ENCODE measurements at regions not wholly inside any gene's neighbourhood (a gene's known extent, or its start where the extent isn't known, plus 50 kb on each side); places are given as distances from the start of the nearest gene placed in this dataset.
"Not testable (repeated sequence)": the region's sequence is repeated elsewhere in the genome, so short reads cannot be mapped to it uniquely, and the experiment has no call there.

DNA sequence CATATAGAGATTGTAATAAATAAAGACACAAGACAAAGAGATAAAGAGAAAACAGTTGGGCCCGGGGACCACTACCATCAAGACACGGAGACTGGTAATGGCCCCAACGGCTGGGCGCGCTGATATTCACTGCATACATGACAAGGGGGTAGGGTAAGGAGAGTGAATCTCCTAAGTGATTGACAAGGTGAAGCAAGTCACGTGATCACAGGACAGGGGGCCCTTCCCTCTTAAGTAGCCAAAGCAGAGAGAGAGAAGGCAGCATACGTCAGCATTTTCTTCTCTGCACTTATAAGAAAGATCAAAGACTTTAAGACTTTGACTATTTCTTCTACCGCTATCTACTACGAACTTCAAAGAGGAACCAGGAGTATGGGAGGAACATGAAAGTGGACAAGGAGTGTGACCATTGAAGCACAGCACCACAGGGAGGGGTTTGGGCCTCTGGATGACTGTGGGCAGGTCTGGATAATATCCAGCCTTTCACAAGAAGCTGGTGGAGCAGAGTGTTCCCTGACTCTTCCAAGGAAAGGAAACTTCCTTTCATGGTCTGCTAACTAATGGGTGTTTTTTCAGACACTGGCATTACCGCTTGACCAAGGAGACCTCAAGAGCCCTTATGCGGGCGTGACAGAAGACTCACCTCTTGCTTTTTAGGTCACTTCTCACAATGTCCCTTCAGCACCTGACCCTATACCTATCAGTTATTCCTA lies 75.6 kb downstream of the MRPL39 start:
- DNase-seq (ENCODE audit: low read depth): not testable (repeated sequence)

DNA sequence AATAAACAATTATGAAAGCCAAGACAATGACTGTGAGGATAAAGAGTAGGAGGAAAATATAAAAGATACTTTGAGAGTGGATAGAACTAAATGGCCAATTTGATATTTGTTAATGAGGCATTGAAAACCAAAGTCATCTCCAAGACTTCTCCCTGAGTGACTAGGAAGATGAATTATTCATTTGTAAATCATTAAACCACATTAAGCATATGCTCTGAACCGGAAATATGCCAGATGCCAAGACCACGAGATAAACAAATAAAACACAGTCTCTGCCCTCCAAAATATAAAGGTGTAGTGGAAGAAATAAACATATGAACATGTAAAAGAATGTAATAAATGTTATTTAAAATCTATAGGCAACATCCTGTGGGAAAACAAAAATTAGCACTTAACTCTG lies 78.8 kb downstream of the MRPL39 start:
- no peak for DNase-seq (ENCODE audit: low read depth)

DNA sequence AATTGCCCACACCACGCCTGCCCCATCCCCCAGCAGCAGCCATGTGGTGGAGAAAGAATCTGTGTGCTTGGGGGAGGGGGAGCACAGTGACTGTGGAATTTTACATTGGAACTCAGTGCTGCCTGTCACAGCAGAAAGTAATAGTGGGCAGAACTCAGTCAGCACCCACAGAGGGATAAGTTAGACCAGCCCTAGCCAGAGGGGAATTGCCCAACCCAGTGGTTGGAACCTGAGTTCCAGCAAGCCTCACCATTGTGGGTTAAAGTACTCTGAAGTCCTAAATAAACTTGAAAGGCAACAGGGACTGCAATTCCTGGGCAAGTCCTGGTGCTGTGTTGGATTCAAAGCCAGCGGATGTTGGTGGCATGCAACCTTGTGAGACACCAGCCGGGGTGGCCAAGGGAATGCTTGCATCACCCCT lies 88.8 kb downstream of the MRPL39 start:
- DNase-seq (ENCODE audit: low read depth): no peak

DNA sequence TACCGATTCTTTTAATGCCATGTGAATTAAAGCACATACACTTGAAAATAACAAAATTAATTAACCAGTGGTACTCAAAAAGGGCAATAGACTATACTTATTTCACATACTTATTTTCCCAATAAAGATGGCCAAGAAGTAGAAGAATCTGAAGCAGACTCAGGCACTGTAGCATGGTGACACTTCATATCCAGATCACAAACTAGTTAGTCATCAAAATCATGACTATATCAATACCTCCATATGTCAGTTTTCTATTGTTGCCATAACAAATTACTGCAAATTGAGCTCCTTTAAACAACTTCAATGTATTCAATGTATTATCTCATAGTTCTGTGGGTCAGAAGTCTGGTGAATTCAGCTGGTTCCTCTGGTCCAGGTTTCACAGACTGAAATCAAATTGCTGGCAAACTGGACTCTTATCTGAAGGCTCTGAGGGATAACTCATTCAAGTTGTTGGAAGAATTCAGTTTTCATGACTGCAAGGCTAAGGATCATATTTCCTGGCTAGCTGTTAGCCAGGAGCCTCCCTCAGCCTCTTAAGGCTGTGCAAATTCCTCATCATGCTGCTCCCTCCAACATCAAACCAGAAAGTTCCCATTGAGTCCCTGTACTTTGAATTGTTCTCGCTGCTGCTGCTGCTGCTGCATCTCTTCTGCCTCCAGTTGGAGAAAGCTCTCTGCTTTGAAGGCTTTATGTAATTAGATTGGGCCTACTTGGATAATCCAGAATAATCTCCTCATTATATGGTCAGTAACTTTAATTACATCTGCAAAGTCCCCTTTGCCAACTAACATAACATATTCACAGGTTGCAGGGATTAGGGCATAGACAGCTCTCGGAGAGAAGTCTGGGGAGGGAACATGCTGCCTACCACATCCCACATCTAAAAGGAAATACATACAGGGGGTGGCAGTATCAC lies 91.5 kb downstream of the MRPL39 start:
- no peak for DNase-seq (ENCODE audit: low read depth)

DNA sequence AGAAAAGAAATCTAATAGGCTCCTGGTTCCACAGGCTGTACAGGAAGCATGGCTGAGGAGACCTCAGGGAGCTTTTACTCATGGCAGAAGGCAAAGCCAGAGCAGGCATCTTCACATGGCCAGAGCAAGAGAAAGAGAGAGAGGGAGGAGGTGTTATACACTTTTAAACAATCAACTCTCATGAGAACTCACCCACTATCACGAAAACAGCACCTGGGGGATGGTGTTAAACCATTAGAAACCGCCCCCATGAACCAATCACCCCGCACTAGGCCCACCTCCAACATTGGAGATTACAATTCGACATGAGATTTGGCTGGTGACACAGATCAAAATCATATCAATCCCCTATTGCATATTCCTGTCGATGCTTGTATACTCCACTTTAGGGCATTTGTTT lies 93.5 kb downstream of the MRPL39 start:
- DNase-seq (ENCODE audit: low read depth): no peak

DNA sequence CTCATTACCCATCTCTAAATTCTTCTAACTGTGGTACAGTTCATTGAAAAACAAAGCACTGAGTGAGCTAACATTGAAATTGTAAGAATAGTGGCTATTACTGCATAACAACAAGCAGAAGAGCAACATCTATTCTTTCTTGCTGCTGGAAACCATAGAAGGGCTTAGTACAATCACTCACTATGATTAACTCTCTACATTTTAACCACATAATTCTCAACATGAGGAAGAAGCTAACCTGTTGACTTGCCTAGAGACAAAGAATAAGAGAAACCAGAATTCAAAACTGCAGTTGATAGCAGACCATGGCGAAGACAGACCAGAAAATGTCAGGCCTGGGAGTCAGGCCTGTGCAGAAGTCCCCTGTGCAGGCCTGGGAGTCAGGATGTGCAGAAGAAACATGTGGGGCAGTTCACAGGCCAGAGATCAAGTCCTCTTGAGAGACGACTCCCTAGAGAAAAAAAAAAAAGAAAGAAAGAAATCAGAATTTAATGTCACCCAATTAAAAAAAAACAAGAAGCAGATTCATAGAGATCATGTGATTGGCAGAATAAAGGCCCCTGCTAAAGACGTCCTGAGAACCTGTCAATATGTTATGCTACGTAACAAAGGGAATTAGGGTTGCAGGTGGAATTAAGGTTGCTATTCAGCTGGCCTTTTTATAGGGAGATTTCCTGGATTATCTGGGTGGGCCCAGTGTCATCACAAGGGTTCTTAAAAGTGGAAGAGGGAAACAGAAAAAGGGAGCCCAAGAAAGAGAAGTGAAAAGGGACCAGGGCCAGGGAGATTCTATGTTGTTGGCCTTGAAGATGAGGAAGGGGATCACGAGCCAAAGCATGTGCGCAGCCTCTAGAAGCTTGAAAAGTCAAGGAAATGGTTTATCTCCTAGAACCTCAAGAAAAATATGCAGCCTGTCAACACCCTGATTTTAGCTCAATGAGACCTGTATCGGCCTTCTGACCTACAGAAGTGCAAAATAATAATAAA lies 94.9 kb downstream of the MRPL39 start:
- DNase-seq (ENCODE audit: low read depth): no peak

DNA sequence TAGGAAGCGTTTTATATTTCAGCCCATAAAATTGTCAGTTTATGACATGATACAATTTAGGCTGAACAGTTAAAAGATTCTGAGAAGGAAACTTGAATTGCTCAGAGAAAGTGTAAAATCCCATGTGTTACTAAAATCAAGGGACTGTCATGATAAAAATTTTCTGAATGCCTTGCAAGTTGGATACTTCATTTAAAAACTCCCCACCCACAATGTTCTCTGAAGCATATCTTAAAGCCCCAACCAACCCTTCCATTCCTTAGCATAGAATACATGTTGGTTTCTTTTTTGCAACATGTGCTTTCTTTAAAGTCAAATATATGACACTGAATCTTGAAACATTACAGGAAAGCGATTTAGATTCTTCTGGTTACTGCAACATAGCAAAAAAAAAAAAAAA lies 97.4 kb downstream of the MRPL39 start:
- DNase-seq (ENCODE audit: low read depth): no peak

DNA sequence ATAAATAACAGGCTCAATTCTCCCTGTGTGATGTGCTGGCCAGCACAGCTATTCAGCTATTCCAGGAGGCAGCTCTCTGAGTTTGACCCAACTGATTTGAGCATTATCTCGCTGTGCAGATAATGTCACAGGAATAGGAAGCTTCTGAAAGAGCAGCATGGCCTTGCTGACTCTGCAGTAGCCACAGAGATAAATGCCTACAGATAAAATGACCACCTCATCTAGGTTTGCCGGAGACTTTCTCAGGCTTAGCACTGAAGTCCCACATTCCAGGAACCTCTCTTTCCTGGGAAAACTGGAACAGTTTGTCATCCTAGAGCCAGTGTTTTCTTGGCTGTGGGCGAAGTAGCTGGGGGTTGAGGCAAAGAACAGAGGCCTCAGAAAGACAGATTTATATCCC lies 98.9 kb downstream of the MRPL39 start:
- no peak for DNase-seq (ENCODE audit: low read depth)

DNA sequence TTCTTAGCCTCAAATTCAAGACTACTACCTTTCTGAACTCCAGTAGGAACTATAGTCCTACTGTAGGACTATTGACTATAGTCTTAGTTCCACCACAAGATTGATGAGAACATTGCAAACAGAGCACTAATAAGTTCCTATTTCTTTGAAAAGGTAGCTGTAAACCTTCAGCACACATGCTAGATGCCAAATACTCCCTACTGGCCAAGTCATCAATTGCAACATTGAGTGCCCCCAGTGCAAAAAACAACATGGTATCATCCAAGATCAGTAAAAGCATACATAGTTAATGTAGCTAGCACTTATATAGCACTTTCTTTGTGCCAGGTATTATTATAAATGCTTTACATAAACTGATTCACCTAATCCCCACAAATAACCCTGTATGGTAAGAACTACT lies 99.8 kb downstream of the MRPL39 start:
- DNase-seq (ENCODE audit: low read depth): no peak

DNA sequence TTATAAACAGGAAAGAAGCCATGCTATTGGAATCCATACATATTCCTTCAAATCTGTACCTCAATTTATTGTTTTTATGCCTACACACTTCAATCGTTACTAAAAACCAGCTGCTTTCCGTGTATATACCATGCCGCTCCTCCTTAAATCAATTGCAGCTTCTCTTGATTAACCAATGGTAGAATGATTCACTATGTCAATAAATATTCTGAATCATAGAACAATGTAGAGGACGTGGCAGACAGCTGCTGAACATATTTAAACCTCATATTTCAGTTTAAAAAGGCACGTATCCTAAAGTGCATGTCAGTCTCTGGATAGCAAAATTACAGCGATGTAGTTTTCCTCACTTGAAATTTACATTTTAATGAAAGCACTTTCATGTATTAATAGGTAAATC lies 100.4 kb downstream of the MRPL39 start:
- no peak for DNase-seq (ENCODE audit: low read depth)

DNA sequence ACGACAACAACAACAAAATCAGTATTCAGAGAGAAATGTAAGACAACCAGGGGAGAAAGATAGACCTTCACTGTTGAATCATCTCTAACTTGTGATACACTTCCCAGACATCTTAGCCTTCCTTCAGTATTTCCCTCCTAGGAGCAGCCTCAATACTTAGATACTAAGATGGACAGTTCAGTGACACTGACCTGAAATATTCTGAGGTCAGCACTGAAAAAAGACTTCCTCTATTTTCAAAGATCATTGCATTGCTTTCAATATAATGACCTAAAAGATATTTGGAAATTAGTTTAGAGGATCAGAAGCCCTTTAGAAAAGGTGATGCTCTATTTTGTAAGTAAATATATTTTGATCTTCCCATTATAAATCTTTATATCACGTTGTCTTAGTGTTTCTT lies 101.0 kb downstream of the MRPL39 start:
- DNase-seq (ENCODE audit: low read depth): no peak

DNA sequence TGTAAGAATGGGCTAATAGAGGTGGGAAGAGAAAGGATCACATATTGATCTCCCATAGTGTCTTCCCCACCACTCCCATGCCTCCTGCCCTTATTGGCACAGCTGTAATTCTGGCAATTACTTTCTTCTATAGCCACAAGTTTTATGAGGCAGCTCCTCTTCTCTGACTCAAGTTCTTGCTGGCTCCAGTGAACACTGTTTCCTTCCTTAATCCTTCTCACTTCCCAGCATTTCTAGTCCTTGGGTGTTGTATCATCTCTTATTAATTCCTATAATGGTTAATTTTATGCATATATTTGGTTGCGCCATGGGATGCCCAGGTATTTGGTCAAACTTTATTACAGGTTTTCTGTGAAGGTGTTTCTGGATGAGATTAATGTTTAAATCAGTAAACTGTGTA lies 103.3 kb downstream of the MRPL39 start:
- no peak for DNase-seq (ENCODE audit: low read depth)

DNA sequence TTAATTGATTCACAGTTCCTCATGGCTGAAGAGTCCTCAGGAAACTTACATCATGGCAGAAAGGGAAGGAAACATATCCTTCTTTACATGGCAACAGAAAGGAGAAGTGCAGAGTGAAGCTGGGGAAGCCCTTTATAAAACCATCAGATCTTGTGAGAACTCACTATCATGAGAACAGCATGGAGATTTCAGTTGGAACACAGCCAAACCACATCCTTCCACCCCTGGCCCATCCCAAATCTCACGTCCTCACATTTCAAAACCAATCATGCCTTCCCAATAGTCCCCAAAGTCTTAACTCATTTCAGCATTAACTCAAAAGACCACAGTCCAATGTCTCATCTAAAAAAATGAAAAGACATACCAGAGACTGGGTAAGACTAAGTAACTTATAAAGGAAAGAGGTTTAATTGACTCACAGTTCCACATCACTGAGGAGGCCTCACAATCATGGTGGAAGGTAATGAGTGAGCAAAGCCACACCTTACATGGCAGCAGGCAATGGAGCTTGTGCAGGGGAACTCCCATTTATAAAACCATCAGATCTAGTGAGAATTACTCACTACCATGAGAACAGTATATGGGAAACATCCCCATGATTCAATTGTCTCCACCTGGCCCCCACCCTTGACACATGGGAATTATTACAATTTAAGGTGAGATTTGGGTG lies 105.2 kb downstream of the MRPL39 start:
- no peak for DNase-seq (ENCODE audit: low read depth)

DNA sequence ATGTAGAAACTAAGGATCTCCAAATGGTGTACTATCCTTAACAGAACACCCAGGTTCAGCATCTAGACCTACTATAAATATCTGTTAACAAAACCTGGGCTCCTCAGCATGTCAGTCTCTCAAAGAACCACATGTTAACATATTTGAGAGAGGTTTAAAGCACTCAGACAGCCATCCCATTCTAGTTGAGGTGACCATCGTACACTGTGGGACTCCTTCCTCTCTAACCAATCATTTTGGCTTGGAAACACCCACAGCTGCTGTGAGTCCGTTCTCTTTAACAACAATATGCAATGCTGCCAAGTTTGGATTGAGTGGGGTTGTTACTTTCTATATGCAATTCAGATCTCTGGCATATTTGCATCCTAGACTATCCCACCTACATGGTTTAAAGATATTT lies 105.8 kb downstream of the MRPL39 start:
- DNase-seq (ENCODE audit: low read depth): no peak

DNA sequence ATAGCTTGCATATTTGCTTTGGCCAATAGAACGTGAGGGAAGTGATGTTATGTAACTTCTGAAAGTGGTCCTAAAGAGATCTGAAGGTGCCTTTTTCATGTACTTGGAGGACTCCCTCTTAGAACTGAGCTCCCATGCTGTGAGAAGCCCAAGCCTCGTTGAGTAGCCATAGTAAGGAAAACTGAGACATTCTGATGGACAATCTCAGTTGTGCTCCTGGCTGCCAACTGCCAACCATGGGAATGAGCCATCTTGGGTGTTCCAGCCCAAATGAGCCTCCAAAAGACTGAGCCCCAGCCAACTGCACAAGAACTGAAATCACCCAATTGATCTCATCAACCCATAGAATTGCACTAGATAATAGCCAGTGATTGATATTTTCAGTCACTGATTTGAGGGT lies 106.7 kb downstream of the MRPL39 start:
- DNase-seq (ENCODE audit: low read depth): no peak

DNA sequence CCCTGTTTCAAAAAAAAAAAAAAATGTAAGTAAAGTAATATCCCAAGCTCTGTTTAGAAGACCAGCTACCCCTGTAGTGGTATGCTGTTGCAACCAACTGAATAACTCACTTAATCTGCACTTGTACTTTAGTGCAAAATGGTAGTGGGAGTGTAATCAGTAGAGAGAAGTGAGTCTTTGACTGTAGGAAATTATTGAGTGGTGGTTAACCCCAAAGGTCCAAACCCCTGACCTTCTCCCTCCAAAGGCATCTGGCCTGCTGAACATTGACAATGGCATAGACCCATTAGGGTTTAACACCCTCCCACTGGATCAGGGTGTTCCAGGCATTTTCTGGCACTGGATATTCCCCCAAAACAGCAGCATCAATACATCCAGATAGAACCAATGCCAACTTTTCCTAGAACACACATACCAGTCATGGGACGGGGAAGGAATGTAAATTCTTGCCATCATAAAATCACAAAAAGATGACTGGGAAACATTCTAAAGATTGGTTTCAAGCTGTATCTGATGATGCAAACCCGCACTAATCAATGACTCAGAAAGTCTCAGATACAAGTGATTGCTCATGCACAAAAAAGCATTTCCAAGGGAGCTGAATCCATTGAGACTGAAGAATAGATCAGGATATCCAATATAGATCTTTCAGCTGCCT lies 110.3 kb downstream of the MRPL39 start:
- no peak for DNase-seq (ENCODE audit: low read depth)

DNA sequence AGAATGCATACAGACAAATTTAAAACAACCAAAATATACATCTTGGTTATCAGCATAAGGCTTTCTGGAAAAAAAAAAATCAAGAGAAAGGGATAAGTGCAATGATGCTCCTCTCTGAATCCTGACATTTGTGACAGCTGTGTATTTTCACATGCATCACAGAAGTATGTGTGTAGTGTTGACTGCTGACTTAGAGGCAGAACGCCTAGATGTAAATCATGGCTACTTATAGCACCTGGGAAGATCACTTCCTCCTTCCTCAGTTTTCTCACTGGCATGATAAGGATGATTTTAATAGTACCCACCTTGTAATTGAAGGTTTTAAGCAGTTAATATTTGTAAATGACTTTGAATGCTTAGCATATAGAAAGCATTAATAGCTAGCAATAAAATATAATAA lies 112.5 kb downstream of the MRPL39 start:
- no peak for DNase-seq (ENCODE audit: low read depth)

DNA sequence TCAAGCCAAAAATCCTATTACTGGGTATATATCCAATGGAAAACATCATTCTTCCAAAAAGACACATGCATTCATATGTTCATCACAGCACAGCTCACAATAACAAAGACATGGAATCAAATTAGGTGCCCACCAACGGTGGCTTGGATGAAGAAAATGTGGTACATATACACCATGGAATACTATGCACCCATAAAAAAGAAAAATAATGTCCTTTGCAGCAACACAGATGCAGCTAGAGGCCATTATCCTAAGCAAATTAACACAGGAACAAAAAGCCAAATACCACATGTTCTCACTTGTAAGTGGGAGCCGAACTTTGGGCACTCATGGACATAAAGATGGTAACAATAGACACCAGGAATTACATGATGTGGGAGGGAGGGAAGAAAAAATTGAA lies 113.6 kb downstream of the MRPL39 start:
- no peak for DNase-seq (ENCODE audit: low read depth)

DNA sequence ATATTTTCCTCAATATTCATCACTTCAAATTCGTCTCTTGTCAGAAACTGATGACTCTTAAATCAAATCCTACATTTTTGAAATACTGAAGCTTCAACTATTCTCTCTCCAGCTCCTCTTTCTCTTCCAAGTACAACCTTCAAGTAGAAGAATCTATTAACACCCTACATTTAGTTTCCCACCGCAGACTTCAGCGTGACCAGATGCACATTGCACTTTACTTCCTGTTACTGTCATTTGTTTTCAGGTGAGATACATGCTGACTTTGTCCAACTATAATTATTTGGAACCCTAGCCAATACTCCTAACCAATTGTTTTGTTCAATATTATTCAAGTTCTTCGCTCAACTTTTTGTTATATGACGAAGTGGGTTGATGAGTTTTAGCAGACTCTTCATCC lies 116.0 kb downstream of the MRPL39 start:
- no peak for DNase-seq (ENCODE audit: low read depth)

DNA sequence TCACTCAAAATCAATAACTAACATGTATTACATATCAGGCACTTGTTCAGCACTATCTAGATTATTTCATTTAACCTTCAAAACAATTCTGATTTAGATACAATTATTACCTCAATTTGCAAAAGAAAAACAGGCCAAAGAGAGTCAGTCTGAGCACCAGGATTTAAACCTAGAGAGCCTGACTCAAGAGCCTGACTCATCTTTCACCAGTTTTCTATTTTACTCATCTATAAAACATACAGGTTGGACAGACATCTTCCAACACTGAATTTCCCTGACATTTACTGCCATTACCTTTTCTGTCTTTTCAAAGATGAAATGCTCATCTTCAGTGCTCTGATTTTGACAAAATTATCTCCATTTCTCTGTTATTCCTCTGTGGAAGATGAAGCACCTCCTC lies 116.5 kb downstream of the MRPL39 start:
- no peak for DNase-seq (ENCODE audit: low read depth)

DNA sequence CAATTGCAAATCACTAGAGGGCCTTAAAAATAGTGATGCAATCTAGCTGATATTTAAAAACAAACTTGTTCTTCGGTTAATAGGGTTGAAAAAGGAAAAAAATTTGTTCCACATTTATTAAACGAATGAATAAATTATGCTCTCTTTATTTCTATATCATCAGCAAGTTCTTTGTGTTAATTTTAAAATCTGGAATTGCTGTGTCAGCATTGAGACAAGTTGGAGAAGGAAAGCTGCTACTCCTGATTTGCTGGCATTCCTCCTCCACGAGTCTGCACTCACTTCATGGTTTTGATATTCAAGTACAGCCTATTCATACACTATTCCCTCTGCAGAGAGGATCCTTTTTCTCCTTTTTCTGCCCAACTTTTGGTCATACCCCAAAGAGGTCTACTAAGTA lies 117.6 kb downstream of the MRPL39 start:
- no peak for DNase-seq (ENCODE audit: low read depth)
